ENCODE measurements at regions not wholly inside any gene's neighbourhood (a gene's known extent, or its start where the extent isn't known, plus 50 kb on each side); places are given as distances from the start of the nearest gene placed in this dataset.

DNA sequence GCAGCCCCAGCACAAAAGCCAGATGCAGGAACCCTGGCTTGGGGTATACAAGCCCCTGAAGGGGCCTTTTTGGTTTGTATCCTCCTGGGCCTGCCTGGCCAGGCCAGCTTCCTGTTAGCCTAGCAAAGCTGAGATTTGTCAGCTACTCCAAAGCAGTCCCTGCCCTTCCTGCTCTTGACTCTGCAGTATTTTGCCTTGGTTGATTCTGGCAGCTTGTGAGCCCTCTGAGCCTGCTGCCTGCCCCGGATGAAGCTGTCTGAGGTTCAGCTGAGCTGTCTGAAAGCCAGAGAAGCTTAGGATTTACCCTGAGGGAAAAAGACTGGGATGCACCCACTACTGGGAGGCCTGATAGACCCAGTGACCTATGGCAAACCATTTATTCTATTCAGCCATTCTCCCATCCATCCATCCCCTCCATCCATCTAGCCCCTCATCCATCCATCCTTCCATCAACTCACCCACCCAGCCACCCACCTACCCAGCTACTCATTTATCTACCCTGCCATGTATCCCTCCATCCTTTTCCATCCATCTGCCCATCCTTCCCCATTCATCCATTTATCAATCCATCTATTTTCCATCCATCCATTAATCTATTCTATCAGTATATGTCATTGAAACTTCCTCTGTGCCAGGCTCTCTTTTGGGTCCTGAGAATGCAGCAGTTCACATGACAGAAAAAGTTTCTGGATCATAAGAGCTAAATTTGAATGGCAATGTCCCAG is 307.5 kb downstream of the DHX35 start:
- ChIA-PET CTCF (ENCODE audit: partially characterized antibody) (interaction anchor here (0.6 to 9.0 kb wide), 67 partner anchors 8 to 1687 kb away, joined by 3 to 100 read pairs (median 4); no protein-coding TSS in a partner anchor), POLR2A (ENCODE audit: partially characterized antibody) (no interaction called here)
- Histone ChIP-seq H3K27ac (ENCODE audit: low read depth, low read length) (no peak overlapping the region), H4K8ac (ENCODE audit: extremely low read depth, insufficient read depth, low read length) (no peak overlapping the region), H3K4me3 (ENCODE audit: extremely low read depth in 1 of 4, insufficient read depth in 2 of 4, low read depth in 3 of 4, low read length in 4 of 4) (no peak overlapping the region), H4K91ac (replicated peaks; ENCODE audit: insufficient read length, low read length) (no peak overlapping the region), H3K23me2 (ENCODE audit: low read depth, low read length) (no peaks in the 10 kb centered on the region; the same call in 1 of the 2 replicates), H2BK120ac (replicated peaks; ENCODE audit: low read depth, low read length) (no peak overlapping the region), H2AK5ac (ENCODE audit: low read depth, low read length) (no peak overlapping the region), H3K79me2 (ENCODE audit: control insufficient read depth in 1 of 2, insufficient read depth in 2 of 2, low read length in 2 of 2) (no peaks in the 10 kb centered on the region), H3K9ac (replicated peaks in 1 of 4; ENCODE audit: extremely low read depth in 1 of 4, low read depth in 3 of 4, low read length in 3 of 4) (no peak overlapping the region), H2BK12ac (ENCODE audit: low read depth, low read length) (no peak overlapping the region), H3K4me2 (ENCODE audit: insufficient read depth in 1 of 2, low read depth in 2 of 2, low read length in 2 of 2) (peak overlapping the region in 1 of 2 experiments; percentile 36; a peak in 1 of 4 replicates), H2BK15ac (ENCODE audit: low read length) (no peak overlapping the region), H3K36me3 (ENCODE audit: control insufficient read depth in 2 of 4, insufficient read depth in 4 of 4, low read length in 3 of 4) (no peaks in the 10 kb centered on the region), H4K5ac (ENCODE audit: insufficient read length, low read depth, low read length) (no peak overlapping the region), H3K79me1 (ENCODE audit: low read depth, low read length) (no peaks in the 10 kb centered on the region), H4K20me1 (replicated peaks in 1 of 2; ENCODE audit: control insufficient read depth in 1 of 2, insufficient read depth in 2 of 2, low read length in 2 of 2) (peaks cover 0 to 2% of the 10 kb centered on the region in 2 experiments), H2AFZ (ENCODE audit: low read length) (no peak overlapping the region), H2BK5ac (ENCODE audit: low read depth, low read length) (no peak overlapping the region), H3K4me1 (replicated peaks in 1 of 4; ENCODE audit: control insufficient read depth in 3 of 4, insufficient read depth in 4 of 4, low read length in 3 of 4) (peaks cover 0 to 4% (median 1%) of the 10 kb centered on the region in 4 experiments; a peak in 1 of 7 replicates), H3K4ac (replicated peaks; ENCODE audit: insufficient read length, low read depth, low read length) (no peak overlapping the region), H3K14ac (ENCODE audit: insufficient read length) (no peak overlapping the region), H3K56ac (replicated peaks; ENCODE audit: insufficient read length, low read depth, low read length) (no peak overlapping the region), H3K9me3 (ENCODE audit: insufficient read depth in 2 of 2, low read depth in 1 of 2, low read length in 1 of 2) (no peaks in the 10 kb centered on the region), H3K27me3 (replicated peaks in 1 of 4; ENCODE audit: control insufficient read depth in 3 of 4, extremely low read depth in 1 of 4, insufficient read depth in 3 of 4, low read length in 3 of 4) (no peaks in the 10 kb centered on the region), H3K23ac (ENCODE audit: insufficient read length) (no peak overlapping the region), H3K18ac (ENCODE audit: extremely low read depth, low read length) (no peak overlapping the region), H2BK20ac (ENCODE audit: low read length) (no peak overlapping the region)
- DNase-seq (ENCODE audit: low read depth in 1 of 2, low spot score in 2 of 2) (no peak), FAIRE-seq (no peak)
- WGBS, 2 experiments (ENCODE audit: extremely low coverage in 1 of 2, insufficient coverage in 1 of 2, insufficient read length in 1 of 2, insufficient replicate concordance in 2 of 2, low coverage in 1 of 2, low lambda C conversion rate in 2 of 2, missing lambda C conversion rate in 1 of 2) = 89% methylated on average over 1 of the region's 1 CpG; no CpG with 5 or more reads in 1 of the 2 experiments
- TF ChIP-seq, protein P1, sequence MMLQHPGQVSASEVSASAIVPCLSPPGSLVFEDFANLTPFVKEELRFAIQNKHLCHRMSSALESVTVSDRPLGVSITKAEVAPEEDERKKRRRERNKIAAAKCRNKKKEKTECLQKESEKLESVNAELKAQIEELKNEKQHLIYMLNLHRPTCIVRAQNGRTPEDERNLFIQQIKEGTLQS (IDR thresholded peaks at IDR 0.05; ENCODE audit: insufficient read depth, low read depth, low read length) = no peak
- TF ChIP-seq EGR1 (IDR thresholded peaks at IDR 0.05; ENCODE audit: borderline replicate concordance, low read depth, low read length) = no peak
- no peak for TF ChIP-seq TEAD4 (IDR thresholded peaks at IDR 0.05; ENCODE audit: low read depth, low read length)
- no peak for TF ChIP-seq TBP (IDR thresholded peaks at IDR 0.05; ENCODE audit: low read depth, low read length)
- TF ChIP-seq JUND (IDR thresholded peaks at IDR 0.05; ENCODE audit: low read length) = no peak
- no peak for TF ChIP-seq SP4 (IDR thresholded peaks at IDR 0.05; ENCODE audit: low read length)
- no peak for TF ChIP-seq SIN3A (conservative IDR thresholded peaks at IDR 0.05 in 1 of 2, IDR thresholded peaks at IDR 0.05 in 1 of 2; ENCODE audit: low read depth in 1 of 2, low read length in 2 of 2)
- TF ChIP-seq SP2 (IDR thresholded peaks at IDR 0.05; ENCODE audit: low read length) = no peak
- no peak for TF ChIP-seq ZNF274 (IDR thresholded peaks at IDR 0.05; ENCODE audit: borderline replicate concordance, extremely low read depth, low read length)
- no peak for TF ChIP-seq FOSL1 (IDR thresholded peaks at IDR 0.05; ENCODE audit: insufficient read depth, low read depth, low read length)
- no peak for TF ChIP-seq POLR2A (IDR thresholded peaks at IDR 0.05; ENCODE audit: control extremely low read depth in 1 of 2, low read depth in 2 of 2, low read length in 2 of 2)
- TF ChIP-seq, protein P2, sequence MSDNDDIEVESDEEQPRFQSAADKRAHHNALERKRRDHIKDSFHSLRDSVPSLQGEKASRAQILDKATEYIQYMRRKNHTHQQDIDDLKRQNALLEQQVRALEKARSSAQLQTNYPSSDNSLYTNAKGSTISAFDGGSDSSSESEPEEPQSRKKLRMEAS (IDR thresholded peaks at IDR 0.05) = no peak
- TF ChIP-seq EZH2 (IDR thresholded peaks at IDR 0.05; ENCODE audit: low read depth, low read length, severe bottlenecking) = no peak
